ENCODE measurements at regions not wholly inside any gene's neighbourhood (a gene's known extent, or its start where the extent isn't known, plus 50 kb on each side); places are given as distances from the start of the nearest gene placed in this dataset.
A peak's percentile ranks its signal among the peaks of the same experiment; 100 is the strongest.
"Not testable (repeated sequence)": the region's sequence is repeated elsewhere in the genome, so short reads cannot be mapped to it uniquely, and the experiment has no call there.

- no peak for DNase-seq (ENCODE audit: low read depth)
Observed at GRCh38 chr16:13797718-13798117, 122.2 kb upstream of the ERCC4 start.

GRCh38 chr16:13798211-13798610 lies 121.7 kb upstream of the ERCC4 start:
- no peak for DNase-seq (ENCODE audit: low read depth)

- DNase-seq (ENCODE audit: low read depth) = no peak
Observed at GRCh38 chr16:13803974-13804373, 116.0 kb upstream of the ERCC4 start.

GRCh38 chr16:13805951-13806350 lies 114.0 kb upstream of the ERCC4 start:
- no peak for DNase-seq (ENCODE audit: low read depth)

GRCh38 chr16:13806671-13807070 lies 113.3 kb upstream of the ERCC4 start:
- no peak for DNase-seq (ENCODE audit: low read depth)

- DNase-seq (ENCODE audit: low read depth) = no peak
Observed at GRCh38 chr16:13808102-13808501, 111.9 kb upstream of the ERCC4 start.

- no peak for DNase-seq (ENCODE audit: low read depth)
Observed at GRCh38 chr16:13809765-13810164, 110.2 kb upstream of the ERCC4 start.

GRCh38 chr16:13811834-13812233 lies 108.1 kb upstream of the ERCC4 start:
- peak; percentile 13 for DNase-seq (ENCODE audit: low read depth)

- no peak for DNase-seq (ENCODE audit: low read depth)
Observed at GRCh38 chr16:13816701-13817100, 103.3 kb upstream of the ERCC4 start.

- DNase-seq (ENCODE audit: low read depth) = no peak
Observed at GRCh38 chr16:13823501-13823900, 96.5 kb upstream of the ERCC4 start.

- DNase-seq (ENCODE audit: low read depth) = peak; percentile 73
Observed at GRCh38 chr16:13829697-13830299, 90.2 kb upstream of the ERCC4 start.

GRCh38 chr16:13833515-13833914 lies 86.4 kb upstream of the ERCC4 start:
- no peak for DNase-seq (ENCODE audit: low read depth)

GRCh38 chr16:13835387-13835786 lies 84.6 kb upstream of the ERCC4 start:
- peak; percentile 17 for DNase-seq (ENCODE audit: low read depth)

- no peak for DNase-seq (ENCODE audit: low read depth)
Observed at GRCh38 chr16:13835935-13836730, 83.8 kb upstream of the ERCC4 start.

- DNase-seq (ENCODE audit: low read depth) = no peak
Observed at GRCh38 chr16:13838401-13839190, 81.4 kb upstream of the ERCC4 start.

- DNase-seq (ENCODE audit: low read depth) = no peak
Observed at GRCh38 chr16:13839577-13839976, 80.4 kb upstream of the ERCC4 start.

GRCh38 chr16:13845232-13845631 lies 74.7 kb upstream of the ERCC4 start:
- no peak for DNase-seq (ENCODE audit: low read depth)

GRCh38 chr16:13848795-13849194 lies 71.2 kb upstream of the ERCC4 start:
- DNase-seq (ENCODE audit: low read depth) = no peak

GRCh38 chr16:13850173-13850572 lies 69.8 kb upstream of the ERCC4 start:
- not testable (repeated sequence) for DNase-seq (ENCODE audit: low read depth)

- no peak for DNase-seq (ENCODE audit: low read depth)
Observed at GRCh38 chr16:13852827-13853226, 67.1 kb upstream of the ERCC4 start.

- DNase-seq (ENCODE audit: low read depth) = no peak
Observed at GRCh38 chr16:13856398-13856797, 63.6 kb upstream of the ERCC4 start.

- no peak for DNase-seq (ENCODE audit: low read depth)
Observed at GRCh38 chr16:13856811-13857511, 63.0 kb upstream of the ERCC4 start.
